Activated naive CD8-positive, alpha-beta T cell treated with anti-CD3 and anti-CD28 coated beads, Interleukin-2, amount 50 U/mL, for 24 hours (primary cell): ENCODE measurements at regions not wholly inside any gene's neighbourhood (a gene's known extent, or its start where the extent isn't known, plus 50 kb on each side); places are given as distances from the start of the nearest gene placed in this dataset.
"Not testable (repeated sequence)": the region's sequence is repeated elsewhere in the genome, so short reads cannot be mapped to it uniquely, and the experiment has no call there.

Experiments
- ATAC-seq: fragments of 150-1000 bp; cut with Tn5 transposase; one replicate; pipeline ENCODE4 v1.10.0; 2021
- DNase-seq: peaks from one replicate; pipeline ENCODE4 v3.0.0; 2021
- H3K27ac Mint-ChIP-seq: one replicate; pipeline ENCODE4 v1.8.0; 2021; ENCODE audit warnings: mild to moderate bottlenecking, mixed read lengths
- H3K27me3 Mint-ChIP-seq: one replicate; pipeline ENCODE4 v1.8.0; 2021; ENCODE audit warnings: mixed read lengths
- H3K36me3 Mint-ChIP-seq: one replicate; pipeline ENCODE4 v1.8.0; 2021; ENCODE audit warnings: low read depth, mixed read lengths
- H3K4me1 Mint-ChIP-seq: one replicate; pipeline ENCODE4 v1.8.0; 2021; ENCODE audit warnings: mixed read lengths
- H3K4me3 Mint-ChIP-seq: one replicate; pipeline ENCODE4 v1.8.0; 2021; ENCODE audit warnings: mild to moderate bottlenecking, moderate library complexity, mixed read lengths
- H3K9me3 Mint-ChIP-seq: one replicate; pipeline ENCODE4 v1.8.0; 2021; ENCODE audit warnings: mixed read lengths

- not testable (repeated sequence) for H3K4me3 Mint-ChIP-seq, H3K4me1 Mint-ChIP-seq
Measured at GRCh38 chr7:66447007-66447406, 181.7 kb upstream of the KCTD7 start.

GRCh38 chr7:66450814-66451213 is 177.9 kb upstream of the KCTD7 start:
- H3K27ac Mint-ChIP-seq, H3K27me3 Mint-ChIP-seq, ATAC-seq, H3K4me3 Mint-ChIP-seq, H3K9me3 Mint-ChIP-seq, DNase-seq: not testable (repeated sequence)
- H3K36me3 Mint-ChIP-seq: peaks cover 13% of the 10 kb centered on the region
- H3K4me1 Mint-ChIP-seq: peaks cover 14% of the 10 kb centered on the region

More at GRCh38 chr7:66447007-66447406, 181.7 kb upstream of the KCTD7 start:
- not testable (repeated sequence) for DNase-seq, H3K27ac Mint-ChIP-seq, ATAC-seq, H3K9me3 Mint-ChIP-seq, H3K27me3 Mint-ChIP-seq
- H3K36me3 Mint-ChIP-seq: peaks cover 13% of the 10 kb centered on the region

- not testable (repeated sequence) for ATAC-seq, H3K27ac Mint-ChIP-seq, DNase-seq, H3K9me3 Mint-ChIP-seq, H3K4me3 Mint-ChIP-seq, H3K27me3 Mint-ChIP-seq
- Mint-ChIP-seq H3K36me3 (peaks cover 13% of the 10 kb centered on the region), H3K4me1 (peaks cover 16% of the 10 kb centered on the region)
Measured at GRCh38 chr7:66451713-66452112, 177.0 kb upstream of the KCTD7 start.

- H3K9me3 Mint-ChIP-seq: no peaks in the 10 kb centered on the region
- H3K27me3 Mint-ChIP-seq: no peaks in the 10 kb centered on the region
- no peak overlapping the region for H3K4me3 Mint-ChIP-seq
- peaks cover 9% of the 10 kb centered on the region for H3K36me3 Mint-ChIP-seq
- H3K4me1 Mint-ChIP-seq: peaks cover 16% of the 10 kb centered on the region
- H3K27ac Mint-ChIP-seq: no peak overlapping the region
- no peak for DNase-seq
- ATAC-seq: no peak
Measured at GRCh38 chr7:66452165-66452564, 176.5 kb upstream of the KCTD7 start.

GRCh38 chr7:66453340-66453739 is 175.3 kb upstream of the KCTD7 start:
- peaks cover 16% of the 10 kb centered on the region for H3K4me1 Mint-ChIP-seq

GRCh38 chr7:66454600-66455225 is 174.0 kb upstream of the KCTD7 start:
- ATAC-seq (peak; percentile 75), DNase-seq (no peak)
- H3K36me3 Mint-ChIP-seq: no peaks in the 10 kb centered on the region
- H3K4me1 Mint-ChIP-seq: peaks cover 26% of the 10 kb centered on the region
- no peaks in the 10 kb centered on the region for H3K9me3 Mint-ChIP-seq
- H3K27ac Mint-ChIP-seq: peak overlapping the region; percentile 56
- H3K4me3 Mint-ChIP-seq: no peak overlapping the region
- no peaks in the 10 kb centered on the region for H3K27me3 Mint-ChIP-seq

More at GRCh38 chr7:66453340-66453739, 175.3 kb upstream of the KCTD7 start:
- Mint-ChIP-seq H3K36me3 (peaks cover 4% of the 10 kb centered on the region), H3K27me3 (no peaks in the 10 kb centered on the region), H3K27ac (no peak overlapping the region), H3K9me3 (no peaks in the 10 kb centered on the region), H3K4me3 (no peak overlapping the region)
- ATAC-seq (no peak), DNase-seq (no peak)

GRCh38 chr7:66455432-66455831 is 173.2 kb upstream of the KCTD7 start:
- not testable (repeated sequence) for H3K27me3 Mint-ChIP-seq, H3K36me3 Mint-ChIP-seq, H3K4me3 Mint-ChIP-seq, H3K9me3 Mint-ChIP-seq, DNase-seq
- peak overlapping the region; percentile 56 for H3K27ac Mint-ChIP-seq
- H3K4me1 Mint-ChIP-seq: peaks cover 29% of the 10 kb centered on the region
- peak; percentile 23 for ATAC-seq

- H3K36me3 Mint-ChIP-seq, H3K4me3 Mint-ChIP-seq, ATAC-seq, DNase-seq, H3K27ac Mint-ChIP-seq, H3K9me3 Mint-ChIP-seq, H3K27me3 Mint-ChIP-seq: not testable (repeated sequence)
- peaks cover 37% of the 10 kb centered on the region for H3K4me1 Mint-ChIP-seq
Measured at GRCh38 chr7:66456431-66456830, 172.2 kb upstream of the KCTD7 start.

GRCh38 chr7:66458991-66459390 is 169.7 kb upstream of the KCTD7 start:
- ATAC-seq, H3K27ac Mint-ChIP-seq, H3K9me3 Mint-ChIP-seq, H3K27me3 Mint-ChIP-seq, H3K4me3 Mint-ChIP-seq, H3K36me3 Mint-ChIP-seq, DNase-seq: not testable (repeated sequence)
- H3K4me1 Mint-ChIP-seq: peaks cover 38% of the 10 kb centered on the region

GRCh38 chr7:66459783-66460413 is 168.8 kb upstream of the KCTD7 start:
- H3K36me3 Mint-ChIP-seq, H3K9me3 Mint-ChIP-seq, H3K4me3 Mint-ChIP-seq, DNase-seq, H3K27ac Mint-ChIP-seq, ATAC-seq, H3K27me3 Mint-ChIP-seq: not testable (repeated sequence)
- peaks cover 29% of the 10 kb centered on the region for H3K4me1 Mint-ChIP-seq

- peak; percentile 47 for ATAC-seq
- H3K4me1 Mint-ChIP-seq: peaks cover 24% of the 10 kb centered on the region
- no peaks in the 10 kb centered on the region for H3K27me3 Mint-ChIP-seq
- no peak for DNase-seq
- H3K27ac Mint-ChIP-seq: no peak overlapping the region
- H3K36me3 Mint-ChIP-seq: peaks cover 7% of the 10 kb centered on the region
- H3K4me3 Mint-ChIP-seq: no peak overlapping the region
- H3K9me3 Mint-ChIP-seq: peaks cover 7% of the 10 kb centered on the region
Measured at GRCh38 chr7:66460921-66461361, 167.7 kb upstream of the KCTD7 start.

- ATAC-seq, H3K27me3 Mint-ChIP-seq, H3K4me3 Mint-ChIP-seq, DNase-seq, H3K9me3 Mint-ChIP-seq, H3K36me3 Mint-ChIP-seq, H3K27ac Mint-ChIP-seq: not testable (repeated sequence)
- peaks cover 22% of the 10 kb centered on the region for H3K4me1 Mint-ChIP-seq
Measured at GRCh38 chr7:66461397-66461796, 167.3 kb upstream of the KCTD7 start.

GRCh38 chr7:66462831-66463230 is 165.8 kb upstream of the KCTD7 start:
- not testable (repeated sequence) for H3K36me3 Mint-ChIP-seq, ATAC-seq, H3K27ac Mint-ChIP-seq, H3K9me3 Mint-ChIP-seq, H3K4me3 Mint-ChIP-seq, DNase-seq, H3K27me3 Mint-ChIP-seq
- H3K4me1 Mint-ChIP-seq: peaks cover 22% of the 10 kb centered on the region

- Mint-ChIP-seq H3K27me3 (no peaks in the 10 kb centered on the region), H3K27ac (no peak overlapping the region)
- ATAC-seq: no peak
Measured at GRCh38 chr7:66464059-66464458, 164.6 kb upstream of the KCTD7 start.

GRCh38 chr7:66466081-66466600 is 162.5 kb upstream of the KCTD7 start:
- H3K36me3 Mint-ChIP-seq: peaks cover 5% of the 10 kb centered on the region
- DNase-seq (no peak), ATAC-seq (no peak)
- no peak overlapping the region for H3K27ac Mint-ChIP-seq
- H3K4me3 Mint-ChIP-seq: no peak overlapping the region
- no peaks in the 10 kb centered on the region for H3K27me3 Mint-ChIP-seq
- peaks cover 3% of the 10 kb centered on the region for H3K4me1 Mint-ChIP-seq
- H3K9me3 Mint-ChIP-seq: peaks cover 6% of the 10 kb centered on the region

More at GRCh38 chr7:66464059-66464458, 164.6 kb upstream of the KCTD7 start:
- Mint-ChIP-seq H3K9me3 (peaks cover 7% of the 10 kb centered on the region), H3K4me3 (no peak overlapping the region), H3K36me3 (peaks cover 7% of the 10 kb centered on the region), H3K4me1 (peaks cover 17% of the 10 kb centered on the region)
- no peak for DNase-seq
